ENCODE measurements at regions not wholly inside any gene's neighbourhood (a gene's known extent, or its start where the extent isn't known, plus 50 kb on each side); places are given as distances from the start of the nearest gene placed in this dataset.

- CTCF ChIA-PET (ENCODE audit: partially characterized antibody): no interaction called here
- H3K4me3 Mint-ChIP-seq: no peak overlapping the region
- no peak for DNase-seq
- Histone ChIP-seq H3K27me3 (ENCODE audit: insufficient read depth, low read length) (no peaks in the 10 kb centered on the region), H3K27ac (ENCODE audit: low read depth, low read length) (no peak overlapping the region), H3K9me3 (ENCODE audit: control insufficient read depth in 1 of 2, low read length in 2 of 2) (peaks cover 0 to 2% of the 10 kb centered on the region in 2 donors), H3K36me3 (ENCODE audit: insufficient read depth, low read length) (no peaks in the 10 kb centered on the region), H3K4me1 (ENCODE audit: insufficient read depth, low read length) (no peaks in the 10 kb centered on the region), H3K4me3 (ENCODE audit: low read length in 2 of 2) (no peak overlapping the region)
- intact Hi-C loops (cut with micrococcal nuclease): no loop called here
- H3K9me3 Mint-ChIP-seq: peaks cover 0 to 16% (median 11%) of the 10 kb centered on the region in 8 donors
- H3K27ac Mint-ChIP-seq: no peak overlapping the region
- H3K36me3 Mint-ChIP-seq: no peaks in the 10 kb centered on the region
- POLR2A ChIA-PET (ENCODE audit: partially characterized antibody): no interaction called here
- no peaks in the 10 kb centered on the region for H3K27me3 Mint-ChIP-seq
- no peaks in the 10 kb centered on the region for H3K4me1 Mint-ChIP-seq
Observed at GRCh38 chr4:33715841-33716395, 2528.4 kb downstream of the ARAP2 start.

GRCh38 chr4:33722254-33722653 is 2522.1 kb downstream of the ARAP2 start:
- no peaks in the 10 kb centered on the region for H3K27me3 Mint-ChIP-seq
- ChIA-PET CTCF (ENCODE audit: partially characterized antibody) (no interaction called here), POLR2A (ENCODE audit: partially characterized antibody) (no interaction called here)
- Histone ChIP-seq H3K36me3 (ENCODE audit: insufficient read depth, low read length) (no peaks in the 10 kb centered on the region), H3K27me3 (ENCODE audit: insufficient read depth, low read length) (no peaks in the 10 kb centered on the region), H3K4me1 (ENCODE audit: insufficient read depth, low read length) (no peaks in the 10 kb centered on the region), H3K27ac (ENCODE audit: low read depth, low read length) (no peak overlapping the region), H3K9me3 (ENCODE audit: control insufficient read depth in 1 of 2, low read length in 2 of 2) (no peaks in the 10 kb centered on the region), H3K4me3 (ENCODE audit: low read length in 2 of 2) (no peak overlapping the region)
- no peak overlapping the region for H3K27ac Mint-ChIP-seq
- no peaks in the 10 kb centered on the region for H3K4me1 Mint-ChIP-seq
- H3K9me3 Mint-ChIP-seq: peaks cover 0 to 14% (median 6%) of the 10 kb centered on the region in 8 donors
- no peak for DNase-seq
- no peak overlapping the region for H3K4me3 Mint-ChIP-seq
- intact Hi-C loops (cut with micrococcal nuclease): no loop called here
- H3K36me3 Mint-ChIP-seq: no peaks in the 10 kb centered on the region

GRCh38 chr4:33722800-33723516 is 2521.4 kb downstream of the ARAP2 start:
- Mint-ChIP-seq H3K27ac (no peak overlapping the region), H3K9me3 (peaks cover 0 to 9% (median 3%) of the 10 kb centered on the region in 8 donors)
- CTCF ChIA-PET (ENCODE audit: partially characterized antibody): no interaction called here

GRCh38 chr4:33724685-33725084 is 2519.6 kb downstream of the ARAP2 start:
- H3K4me1 ChIP-seq (ENCODE audit: insufficient read depth, low read length): no peaks in the 10 kb centered on the region
- no peak overlapping the region for H3K27ac ChIP-seq (ENCODE audit: low read depth, low read length)
- no peaks in the 10 kb centered on the region for H3K27me3 ChIP-seq (ENCODE audit: insufficient read depth, low read length)
- H3K9me3 ChIP-seq (ENCODE audit: control insufficient read depth in 1 of 2, low read length in 2 of 2): no peaks in the 10 kb centered on the region
- intact Hi-C loops (cut with micrococcal nuclease): no loop called here
- no peak overlapping the region for H3K4me3 Mint-ChIP-seq
- ChIA-PET CTCF (ENCODE audit: partially characterized antibody) (no interaction called here), POLR2A (ENCODE audit: partially characterized antibody) (no interaction called here)
- H3K27ac Mint-ChIP-seq: no peak overlapping the region
- DNase-seq: no peak
- H3K36me3 Mint-ChIP-seq: no peaks in the 10 kb centered on the region
- no peaks in the 10 kb centered on the region for H3K36me3 ChIP-seq (ENCODE audit: insufficient read depth, low read length)
- H3K27me3 Mint-ChIP-seq: no peaks in the 10 kb centered on the region
- H3K4me1 Mint-ChIP-seq: no peaks in the 10 kb centered on the region
- H3K9me3 Mint-ChIP-seq: peaks cover 0 to 9% (median 2%) of the 10 kb centered on the region in 8 donors
- no peak overlapping the region for H3K4me3 ChIP-seq (ENCODE audit: low read length in 2 of 2)

More at GRCh38 chr4:33722800-33723516, 2521.4 kb downstream of the ARAP2 start:
- Histone ChIP-seq H3K9me3 (ENCODE audit: control insufficient read depth in 1 of 2, low read length in 2 of 2) (no peaks in the 10 kb centered on the region), H3K4me1 (ENCODE audit: insufficient read depth, low read length) (no peaks in the 10 kb centered on the region), H3K36me3 (ENCODE audit: insufficient read depth, low read length) (no peaks in the 10 kb centered on the region), H3K27ac (ENCODE audit: low read depth, low read length) (no peak overlapping the region), H3K4me3 (ENCODE audit: low read length in 2 of 2) (no peak overlapping the region), H3K27me3 (ENCODE audit: insufficient read depth, low read length) (no peaks in the 10 kb centered on the region)
- intact Hi-C loops (cut with micrococcal nuclease): no loop called here
- POLR2A ChIA-PET (ENCODE audit: partially characterized antibody): no interaction called here
- DNase-seq: no peak
- no peak overlapping the region for H3K4me3 Mint-ChIP-seq
- H3K36me3 Mint-ChIP-seq: no peaks in the 10 kb centered on the region
- H3K4me1 Mint-ChIP-seq: no peaks in the 10 kb centered on the region
- no peaks in the 10 kb centered on the region for H3K27me3 Mint-ChIP-seq

- no peak overlapping the region for H3K27ac Mint-ChIP-seq
- H3K4me3 Mint-ChIP-seq: no peak overlapping the region
- Histone ChIP-seq H3K27me3 (ENCODE audit: insufficient read depth, low read length) (no peaks in the 10 kb centered on the region), H3K27ac (ENCODE audit: low read depth, low read length) (no peak overlapping the region), H3K9me3 (ENCODE audit: control insufficient read depth in 1 of 2, low read length in 2 of 2) (no peaks in the 10 kb centered on the region), H3K4me1 (ENCODE audit: insufficient read depth, low read length) (no peaks in the 10 kb centered on the region), H3K4me3 (ENCODE audit: low read length in 2 of 2) (no peak overlapping the region), H3K36me3 (ENCODE audit: insufficient read depth, low read length) (no peaks in the 10 kb centered on the region)
- peaks cover 0 to 15% (median 3%) of the 10 kb centered on the region in 8 donors for H3K9me3 Mint-ChIP-seq
- ChIA-PET POLR2A (ENCODE audit: partially characterized antibody) (no interaction called here), CTCF (ENCODE audit: partially characterized antibody) (no interaction called here)
- no peaks in the 10 kb centered on the region for H3K36me3 Mint-ChIP-seq
- intact Hi-C loops (cut with micrococcal nuclease): no loop called here
- no peak for DNase-seq
- no peaks in the 10 kb centered on the region for H3K4me1 Mint-ChIP-seq
- H3K27me3 Mint-ChIP-seq: no peaks in the 10 kb centered on the region
Observed at GRCh38 chr4:33725861-33726260, 2518.5 kb downstream of the ARAP2 start.

- ChIA-PET CTCF (ENCODE audit: partially characterized antibody) (no interaction called here), POLR2A (ENCODE audit: partially characterized antibody) (no interaction called here)
- Histone ChIP-seq H3K9me3 (ENCODE audit: control insufficient read depth in 1 of 2, low read length in 2 of 2) (no peaks in the 10 kb centered on the region), H3K36me3 (ENCODE audit: insufficient read depth, low read length) (no peaks in the 10 kb centered on the region), H3K27ac (ENCODE audit: low read depth, low read length) (no peak overlapping the region), H3K4me3 (ENCODE audit: low read length in 2 of 2) (no peak overlapping the region), H3K4me1 (ENCODE audit: insufficient read depth, low read length) (no peaks in the 10 kb centered on the region), H3K27me3 (ENCODE audit: insufficient read depth, low read length) (no peaks in the 10 kb centered on the region)
- H3K4me3 Mint-ChIP-seq: no peak overlapping the region
- no peaks in the 10 kb centered on the region for H3K4me1 Mint-ChIP-seq
- no peaks in the 10 kb centered on the region for H3K27me3 Mint-ChIP-seq
- H3K36me3 Mint-ChIP-seq: no peaks in the 10 kb centered on the region
- no peak overlapping the region for H3K27ac Mint-ChIP-seq
- H3K9me3 Mint-ChIP-seq: peaks cover 0 to 10% (median 5%) of the 10 kb centered on the region in 8 donors
- intact Hi-C loops (cut with micrococcal nuclease): no loop called here
- no peak for DNase-seq
Observed at GRCh38 chr4:33737726-33738125, 2506.6 kb downstream of the ARAP2 start.

GRCh38 chr4:33739884-33740632 is 2504.3 kb downstream of the ARAP2 start:
- no peak for DNase-seq
- CTCF ChIA-PET (ENCODE audit: partially characterized antibody): no interaction called here
- H3K4me1 ChIP-seq (ENCODE audit: insufficient read depth, low read length): no peaks in the 10 kb centered on the region
- no peaks in the 10 kb centered on the region for H3K36me3 ChIP-seq (ENCODE audit: insufficient read depth, low read length)
- POLR2A ChIA-PET (ENCODE audit: partially characterized antibody): no interaction called here
- Mint-ChIP-seq H3K4me1 (no peaks in the 10 kb centered on the region), H3K27ac (no peak overlapping the region), H3K36me3 (no peaks in the 10 kb centered on the region), H3K9me3 (peaks cover 0 to 13% (median 3%) of the 10 kb centered on the region in 8 donors), H3K4me3 (no peak overlapping the region), H3K27me3 (no peaks in the 10 kb centered on the region)
- H3K9me3 ChIP-seq (ENCODE audit: control insufficient read depth in 1 of 2, low read length in 2 of 2): no peaks in the 10 kb centered on the region
- intact Hi-C loops (cut with micrococcal nuclease): no loop called here
- no peaks in the 10 kb centered on the region for H3K27me3 ChIP-seq (ENCODE audit: insufficient read depth, low read length)
- no peak overlapping the region for H3K27ac ChIP-seq (ENCODE audit: low read depth, low read length)
- H3K4me3 ChIP-seq (ENCODE audit: low read length in 2 of 2): no peak overlapping the region
